Smooth muscle cell (in vitro differentiated cells): ENCODE measurements at regions not wholly inside any gene's neighbourhood (a gene's known extent, or its start where the extent isn't known, plus 50 kb on each side); places are given as distances from the start of the nearest gene placed in this dataset.

Experiments used
- DNase-seq: peaks from one replicate; lab custom pipeline; 2025; ENCODE audit not compliant: unreplicated experiment; lab: John Stamatoyannopoulos, UW
- H2AFZ ChIP-seq: fragments of 200-600 bp; sonication (generic); 2 replicates; pipeline ENCODE4 v1.6.0; 2016; ENCODE audit warnings: antibody characterized with exemption, low read depth, mild to moderate bottlenecking
- H3F3A ChIP-seq: fragments of 200-600 bp; sonication (generic); 2 replicates; pipeline ENCODE4 v1.6.0; 2017; ENCODE audit warnings: antibody characterized with exemption, low read depth
- H3K27ac ChIP-seq: fragments of 200-600 bp; sonication (generic); 2 replicates; pipeline ENCODE4 v1.5.1; 2016; ENCODE audit warnings: low read depth, mild to moderate bottlenecking
- H3K27me3 ChIP-seq: fragments of 200-600 bp; sonication (generic); 2 replicates; pipeline ENCODE4 v1.6.1; 2016; ENCODE audit warnings: low read depth, mild to moderate bottlenecking
- H3K36me3 ChIP-seq: fragments of 200-600 bp; sonication (generic); 2 replicates; pipeline ENCODE4 v1.5.1; 2016; ENCODE audit warnings: low read depth
- H3K4me1 ChIP-seq: fragments of 200-600 bp; sonication (generic); 2 replicates; pipeline ENCODE4 v1.5.1; 2016; ENCODE audit warnings: low read depth
- H3K4me2 ChIP-seq: fragments of 200-600 bp; sonication (generic); 2 replicates; pipeline ENCODE4 v1.6.0; 2016; ENCODE audit warnings: mild to moderate bottlenecking
- H3K4me3 ChIP-seq: fragments of 200-600 bp; sonication (generic); 2 replicates; pipeline ENCODE4 v1.5.1; 2016; ENCODE audit warnings: mild to moderate bottlenecking
- H3K79me2 ChIP-seq: fragments of 200-600 bp; sonication (generic); 2 replicates; pipeline ENCODE4 v1.6.0; 2016; ENCODE audit warnings: low read depth, mild to moderate bottlenecking
- H3K9ac ChIP-seq: fragments of 200-600 bp; sonication (generic); 2 replicates; pipeline ENCODE4 v1.6.0; 2016; ENCODE audit warnings: low read depth
- H3K9me3 ChIP-seq: fragments of 200-600 bp; sonication (generic); replicated peaks from 2 replicates; pipeline ENCODE4 v1.5.1; 2016; ENCODE audit warnings: low read depth
- H4K20me1 ChIP-seq: fragments of 200-600 bp; sonication (generic); 2 replicates; pipeline ENCODE4 v1.6.0; 2016; ENCODE audit warnings: low read depth
- CTCF ChIP-seq: fragments of 200-600 bp; sonication (generic); IDR thresholded peaks from 2 replicates; pipeline ENCODE4 v1.5.1; 2017; ENCODE audit warnings: borderline replicate concordance, mild to moderate bottlenecking, antibody characterized with exemption; ENCODE audit not compliant: insufficient read depth, poor library complexity, severe bottlenecking
- WGBS: methylation state at CpG from one replicate; pipeline ENCODE4 v1.1.7; 2016; ENCODE audit warnings: low lambda C conversion rate; 5-methylcytosine and 5-hydroxymethylcytosine counted together

DNA sequence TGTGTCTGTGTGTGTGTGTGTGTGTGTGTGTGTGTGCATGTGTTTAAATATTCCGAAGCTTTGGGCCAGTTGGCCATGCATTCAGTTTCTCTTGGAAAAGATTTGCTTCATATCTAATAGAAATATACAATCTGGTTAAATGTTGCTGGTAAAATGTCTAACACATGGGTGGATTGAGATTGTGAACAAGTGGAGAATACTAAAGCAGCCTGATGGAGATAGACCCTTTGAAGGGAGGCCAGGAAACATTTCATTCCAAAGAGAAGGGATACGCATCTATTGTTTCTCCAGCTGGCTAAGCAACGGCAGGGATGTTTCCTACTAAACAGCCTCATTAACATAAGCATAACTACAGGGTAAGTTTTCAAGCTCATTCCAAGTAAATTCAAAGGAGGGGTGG lies 257.5 kb upstream of the PTBP2 start:
- TF ChIP-seq CTCF, result no peak
- WGBS, result 76% methylated on average over 3 of the region's 3 CpGs
- no peak overlapping the region for H2AFZ ChIP-seq

DNA sequence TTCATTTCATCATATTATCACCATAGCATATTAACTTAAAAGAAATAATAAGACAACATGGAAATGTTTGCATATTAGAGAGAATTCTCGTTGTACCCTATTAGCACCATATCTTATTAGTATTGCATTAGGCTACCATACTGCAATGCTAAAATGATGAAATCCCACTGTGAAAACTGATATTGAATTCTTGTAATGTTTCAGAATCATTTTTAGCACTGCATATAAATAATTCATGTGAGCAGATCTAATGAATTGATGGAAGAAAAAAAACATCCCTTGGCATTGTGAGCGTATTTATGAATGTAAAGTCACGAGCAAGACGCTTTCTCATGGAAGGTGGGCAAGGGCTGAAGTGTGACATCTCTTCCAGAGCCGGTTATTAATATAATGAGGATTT lies 257.1 kb upstream of the PTBP2 start:
- no peaks in the 10 kb centered on the region for H4K20me1 ChIP-seq
- no peaks in the 10 kb centered on the region for H3K27me3 ChIP-seq
- H3K9ac ChIP-seq, result no peak overlapping the region
- H3K79me2 ChIP-seq, result no peaks in the 10 kb centered on the region
- no peak overlapping the region for H3K27ac ChIP-seq
- TF ChIP-seq CTCF, result no peak
- no peaks in the 10 kb centered on the region for H3F3A ChIP-seq
- H3K4me2 ChIP-seq, result no peak overlapping the region
- no peak overlapping the region for H2AFZ ChIP-seq
- H3K36me3 ChIP-seq, result no peaks in the 10 kb centered on the region
- H3K9me3 ChIP-seq, result no peaks in the 10 kb centered on the region
- no peak for DNase-seq
- 96% methylated on average over 5 of the region's 5 CpGs for WGBS
- H3K4me1 ChIP-seq, result peaks cover 8% of the 10 kb centered on the region
- no peak overlapping the region for H3K4me3 ChIP-seq

More for the DNA sequence above, 257.5 kb upstream of the PTBP2 start:
- Histone ChIP-seq H3F3A (no peaks in the 10 kb centered on the region), H3K4me2 (no peak overlapping the region), H3K27me3 (no peaks in the 10 kb centered on the region), H3K36me3 (no peaks in the 10 kb centered on the region), H3K4me3 (no peak overlapping the region), H3K9ac (no peak overlapping the region), H3K4me1 (peaks cover 8% of the 10 kb centered on the region), H4K20me1 (no peaks in the 10 kb centered on the region), H3K27ac (no peak overlapping the region), H3K79me2 (no peaks in the 10 kb centered on the region), H3K9me3 (no peaks in the 10 kb centered on the region)
- DNase-seq, result no peak

GRCh38 chr1:96464991-96465390 lies 256.6 kb upstream of the PTBP2 start:
- Histone ChIP-seq H3K4me2 (no peak overlapping the region), H4K20me1 (no peaks in the 10 kb centered on the region), H3K36me3 (no peaks in the 10 kb centered on the region), H3K27me3 (no peaks in the 10 kb centered on the region), H3F3A (no peaks in the 10 kb centered on the region), H3K9ac (no peak overlapping the region), H3K4me3 (no peak overlapping the region), H3K9me3 (no peaks in the 10 kb centered on the region), H3K27ac (no peak overlapping the region), H3K79me2 (no peaks in the 10 kb centered on the region), H2AFZ (no peak overlapping the region), H3K4me1 (peaks cover 8% of the 10 kb centered on the region)
- 95% methylated on average over 3 of the region's 3 CpGs for WGBS
- no peak for DNase-seq
- no peak for TF ChIP-seq CTCF

DNA sequence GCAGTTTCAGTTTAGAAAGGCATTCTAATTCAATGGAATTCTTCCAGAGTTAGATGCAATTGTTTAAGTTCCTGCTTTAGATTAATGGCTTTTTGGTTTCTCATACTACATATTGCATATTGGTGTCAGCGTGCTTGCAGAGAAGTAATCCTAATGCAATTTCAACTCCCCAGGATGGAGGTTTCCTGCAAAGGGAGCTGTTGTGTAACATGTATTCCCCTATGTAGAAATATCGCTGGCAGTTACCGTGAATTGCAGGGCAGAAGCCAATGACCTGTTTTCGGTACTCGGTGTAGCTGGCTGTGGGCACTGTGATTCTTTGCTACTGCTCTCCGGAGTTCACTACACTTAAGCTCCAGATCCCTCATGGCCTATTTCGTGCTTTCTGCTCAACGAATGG lies 256.1 kb upstream of the PTBP2 start:
- no peak overlapping the region for H3K4me2 ChIP-seq
- no peak overlapping the region for H3K9ac ChIP-seq
- H3K79me2 ChIP-seq, result no peaks in the 10 kb centered on the region
- H2AFZ ChIP-seq, result no peak overlapping the region
- no peak for DNase-seq
- no peak overlapping the region for H3K4me3 ChIP-seq
- no peak for TF ChIP-seq CTCF
- H3K27me3 ChIP-seq, result no peaks in the 10 kb centered on the region
- H3K9me3 ChIP-seq, result no peaks in the 10 kb centered on the region
- H4K20me1 ChIP-seq, result no peaks in the 10 kb centered on the region
- H3K27ac ChIP-seq, result no peak overlapping the region
- no peaks in the 10 kb centered on the region for H3F3A ChIP-seq
- 82% methylated on average over 8 of the region's 8 CpGs for WGBS
- H3K4me1 ChIP-seq, result peaks cover 8% of the 10 kb centered on the region
- H3K36me3 ChIP-seq, result no peaks in the 10 kb centered on the region
